H9 (cell line): ENCODE measurements at regions not wholly inside any gene's neighbourhood (a gene's known extent, or its start where the extent isn't known, plus 50 kb on each side); places are given as distances from the start of the nearest gene placed in this dataset.

Experiments used
- DNase-seq: peaks from one replicate; pipeline ENCODE4 v3.0.0-alpha.2; 2017
- H2AFZ ChIP-seq: one replicate; pipeline ENCODE4 v1.6.1; 2013; ENCODE audit warnings: mild to moderate bottlenecking, low read length, control low read depth, moderate library complexity
- H2AK5ac ChIP-seq: 2 replicates; pipeline ENCODE4 v1.6.1; 2013; ENCODE audit warnings: low read length, control low read depth, mixed read lengths; ENCODE audit not compliant: insufficient read length
- H2BK120ac ChIP-seq: one replicate; pipeline ENCODE4 v1.6.1; 2013; ENCODE audit warnings: low read depth, mild to moderate bottlenecking, low read length, control low read depth, inconsistent platforms; ENCODE audit not compliant: poor library complexity, severe bottlenecking
- H2BK12ac ChIP-seq: 2 replicates; pipeline ENCODE4 v1.6.1; 2013; ENCODE audit warnings: low read length, control low read depth, mixed read lengths, low read depth; ENCODE audit not compliant: insufficient read length
- H2BK15ac ChIP-seq: 2 replicates; pipeline ENCODE4 v1.6.1; 2013; ENCODE audit warnings: low read depth, low read length, control low read depth
- H2BK20ac ChIP-seq: one replicate; pipeline ENCODE4 v1.6.1; 2013; ENCODE audit warnings: low read depth, mild to moderate bottlenecking, low read length, control low read depth, inconsistent platforms; ENCODE audit not compliant: poor library complexity, severe bottlenecking
- H2BK5ac ChIP-seq: 2 replicates; pipeline ENCODE4 v1.6.1; 2013; ENCODE audit warnings: low read length, control low read depth, mixed read lengths; ENCODE audit not compliant: insufficient read length
- H3K14ac ChIP-seq: 2 replicates; pipeline ENCODE4 v1.6.1; 2013; ENCODE audit warnings: low read length, control low read depth; ENCODE audit not compliant: insufficient read depth
- H3K18ac ChIP-seq: 2 replicates; pipeline ENCODE4 v1.6.1; 2013; ENCODE audit warnings: low read depth, mild to moderate bottlenecking, mixed read lengths, low read length, control low read depth; ENCODE audit not compliant: insufficient read length
- H3K23ac ChIP-seq: 2 replicates; pipeline ENCODE4 v1.6.1; 2013; ENCODE audit warnings: low read length, control low read depth, mixed read lengths, low read depth; ENCODE audit not compliant: insufficient read length
- H3K23me2 ChIP-seq: 2 replicates; pipeline ENCODE4 v1.6.1; 2013; ENCODE audit warnings: low read depth, mild to moderate bottlenecking, mixed read lengths, low read length, control low read depth; ENCODE audit not compliant: insufficient read length, poor library complexity, severe bottlenecking
- H3K27ac ChIP-seq: 2 replicates; pipeline ENCODE4 v1.5.1; 2013; ENCODE audit warnings: low read length, control low read depth, mixed read lengths, low read depth; ENCODE audit not compliant: insufficient read length
- H3K27me3 ChIP-seq: 2 replicates; pipeline ENCODE4 v1.6.1; 2013; ENCODE audit warnings: low read length, control low read depth, inconsistent platforms; ENCODE audit not compliant: insufficient read depth
- H3K4ac ChIP-seq: 2 replicates; pipeline ENCODE4 v1.6.1; 2013; ENCODE audit warnings: low read depth, mild to moderate bottlenecking, control low read depth, inconsistent platforms, low read length, moderate library complexity
- H3K4me1 ChIP-seq: 2 replicates; pipeline ENCODE4 v1.6.1; 2013; ENCODE audit warnings: low read length, control low read depth, inconsistent platforms; ENCODE audit not compliant: insufficient read depth
- H3K4me2 ChIP-seq: 2 replicates; pipeline ENCODE4 v1.6.1; 2013; ENCODE audit warnings: low read length, control low read depth, mixed read lengths; ENCODE audit not compliant: insufficient read length, insufficient read depth
- H3K56ac ChIP-seq: 2 replicates; pipeline ENCODE4 v1.6.1; 2013; ENCODE audit warnings: low read depth, mild to moderate bottlenecking, mixed read lengths, low read length, control low read depth; ENCODE audit not compliant: insufficient read length
- H3K79me1 ChIP-seq: 2 replicates; pipeline ENCODE4 v1.6.1; 2013; ENCODE audit warnings: low read depth, mild to moderate bottlenecking, moderate library complexity, low read length, control low read depth, inconsistent platforms; ENCODE audit not compliant: insufficient read depth, poor library complexity, severe bottlenecking
- H3K79me2 ChIP-seq: 2 replicates; pipeline ENCODE4 v1.6.1; 2013; ENCODE audit warnings: low read length, control low read depth, inconsistent platforms; ENCODE audit not compliant: insufficient read depth
- H3K9ac ChIP-seq: 2 replicates; pipeline ENCODE4 v1.6.1; 2013; ENCODE audit warnings: low read length, control low read depth, mixed read lengths; ENCODE audit not compliant: insufficient read length; ENCODE audit errors: extremely low read depth
- H3K9me3 ChIP-seq: one replicate; pipeline ENCODE4 v1.6.1; 2013; ENCODE audit warnings: low read depth, low read length, inconsistent platforms; ENCODE audit not compliant: control insufficient read depth
- H3T11ph ChIP-seq: one replicate; pipeline ENCODE4 v1.6.1; 2013; ENCODE audit warnings: mild to moderate bottlenecking, low read length, control low read depth, inconsistent platforms
- H4K20me1 ChIP-seq: one replicate; pipeline ENCODE4 v1.6.1; 2013; ENCODE audit not compliant: control insufficient read depth, insufficient read length, insufficient read depth
- H4K5ac ChIP-seq: 2 replicates; pipeline ENCODE4 v1.6.1; 2013; ENCODE audit warnings: low read depth, mild to moderate bottlenecking, mixed read lengths, low read length, control low read depth; ENCODE audit not compliant: insufficient read length
- H4K8ac ChIP-seq: replicated peaks from 2 replicates; pipeline ENCODE4 v1.6.1; 2013; ENCODE audit warnings: low read length, control low read depth, mixed read lengths, low read depth; ENCODE audit not compliant: insufficient read length
- H4K91ac ChIP-seq: 2 replicates; pipeline ENCODE4 v1.6.1; 2013; ENCODE audit warnings: low read depth, mild to moderate bottlenecking, moderate library complexity, mixed read lengths, low read length, control low read depth; ENCODE audit not compliant: insufficient read length
- H3K27ac Mint-ChIP-seq, 3 experiments: 2 replicates in 2 of 3; 3 replicates in 1 of 3; pipeline ENCODE4 v1.8.0; 2020 to 2021; ENCODE audit warnings: mixed read lengths in 3 of 3, mild to moderate bottlenecking in 1 of 3, moderate library complexity in 1 of 3
- H3K27me3 Mint-ChIP-seq: 2 replicates; pipeline ENCODE4 v1.8.0; 2021; ENCODE audit warnings: low read depth, mild to moderate bottlenecking, moderate library complexity, mixed read lengths
- H3K36me3 Mint-ChIP-seq, 3 experiments: 2 replicates in 2 of 3; 3 replicates in 1 of 3; pipeline ENCODE4 v1.8.0; 2020 to 2021; ENCODE audit warnings: low read depth in 3 of 3, mixed read lengths in 3 of 3; ENCODE audit not compliant: insufficient read depth in 1 of 3
- H3K4me1 Mint-ChIP-seq, 2 experiments: 2 replicates each; pipeline ENCODE4 v1.8.0; 2020; ENCODE audit warnings: mixed read lengths in 2 of 2
- H3K4me3 Mint-ChIP-seq, 2 experiments: 2 replicates in 1 of 2; 3 replicates in 1 of 2; pipeline ENCODE4 v1.8.0; 2020 to 2021; ENCODE audit warnings: mild to moderate bottlenecking in 2 of 2, mixed read lengths in 2 of 2, moderate library complexity in 1 of 2
- H3K9me3 Mint-ChIP-seq, 2 experiments: 2 replicates in 1 of 2; 3 replicates in 1 of 2; pipeline ENCODE4 v1.8.0; 2020; ENCODE audit warnings: mild to moderate bottlenecking in 2 of 2, mixed read lengths in 2 of 2, moderate library complexity in 1 of 2
- CTCF ChIP-seq: fragments of 200-600 bp; sonication (generic); conservative IDR thresholded peaks from 3 replicates; pipeline ENCODE4 v1.8.0; 2021; ENCODE audit warnings: antibody characterized with exemption, mild to moderate bottlenecking
- whole genome bisulfite sequencing: extraction: QIAGEN DNeasy Blood & Tissue Kit; methylation state at CpG from one replicate; pipeline ENCODE4 v1.1.7; 2013; ENCODE audit warnings: missing lambda C conversion rate, low lambda C conversion rate, mixed read lengths; ENCODE audit not compliant: insufficient read length; ENCODE audit errors: extremely low coverage; 5-methylcytosine and 5-hydroxymethylcytosine counted together

GRCh38 chr6:104087765-104088164 is 772.0 kb downstream of the HACE1 start:
- no peak overlapping the region for H2BK5ac ChIP-seq
- no peak overlapping the region for H2BK120ac ChIP-seq
- no peaks in the 10 kb centered on the region for H3K9me3 ChIP-seq
- H3K9ac ChIP-seq: no peak overlapping the region
- no peaks in the 10 kb centered on the region for H3K79me1 ChIP-seq
- H3K4me1 Mint-ChIP-seq: no peaks in the 10 kb centered on the region
- no peak overlapping the region for H2BK15ac ChIP-seq
- no peak overlapping the region for H4K5ac ChIP-seq
- no peak overlapping the region for H4K8ac ChIP-seq
- H3K4ac ChIP-seq: no peak overlapping the region
- H3K27me3 ChIP-seq: no peaks in the 10 kb centered on the region
- H2AFZ ChIP-seq: no peak overlapping the region
- no peak overlapping the region for H2BK20ac ChIP-seq
- no peak overlapping the region for H3K4me3 Mint-ChIP-seq
- H3K36me3 Mint-ChIP-seq: no peaks in the 10 kb centered on the region; a peak in 1 of 7 replicates
- H3K14ac ChIP-seq: no peak overlapping the region
- no peak for TF ChIP-seq CTCF
- no peak overlapping the region for H3T11ph ChIP-seq
- H3K79me2 ChIP-seq: no peaks in the 10 kb centered on the region
- no peak overlapping the region for H2AK5ac ChIP-seq
- no peaks in the 10 kb centered on the region for H3K4me1 ChIP-seq
- H3K23me2 ChIP-seq: no peaks in the 10 kb centered on the region
- no peak overlapping the region for H3K23ac ChIP-seq
- no peaks in the 10 kb centered on the region for H4K20me1 ChIP-seq
- H2BK12ac ChIP-seq: no peak overlapping the region
- no peak overlapping the region for H3K4me2 ChIP-seq
- no CpG with 5 or more reads among the region's 1 CpG for WGBS
- DNase-seq: no peak
- H3K27ac ChIP-seq: no peak overlapping the region
- peaks cover 0 to 2% of the 10 kb centered on the region in 2 experiments; a peak in 2 of 5 replicates for H3K9me3 Mint-ChIP-seq
- no peak overlapping the region for H3K56ac ChIP-seq
- no peak overlapping the region for H4K91ac ChIP-seq
- no peak overlapping the region for H3K18ac ChIP-seq
- no peaks in the 10 kb centered on the region; the same call in 1 of the 2 replicates for H3K27me3 Mint-ChIP-seq
- no peak overlapping the region for H3K27ac Mint-ChIP-seq
